ENCODE measurements at regions not wholly inside any gene's neighbourhood (a gene's known extent, or its start where the extent isn't known, plus 50 kb on each side); places are given as distances from the start of the nearest gene placed in this dataset.

- no peak overlapping the region for H3K4ac ChIP-seq (ENCODE audit: low read depth, low read length)
- H3K4me1 ChIP-seq (ENCODE audit: insufficient read depth, low read length): no peaks in the 10 kb centered on the region; the same call in 1 of the 2 replicates
- no CpG with 5 or more reads among the region's 1 CpG for WGBS (ENCODE audit: extremely low coverage, insufficient read length, low lambda C conversion rate)
- no peak overlapping the region for H3K4me2 ChIP-seq (ENCODE audit: insufficient read depth, insufficient read length, low read length)
- H4K5ac ChIP-seq (ENCODE audit: insufficient read length, low read depth, low read length): no peak overlapping the region
- no peaks in the 10 kb centered on the region for H3K9me3 ChIP-seq (ENCODE audit: control insufficient read depth, low read depth, low read length)
- H2BK12ac ChIP-seq (ENCODE audit: insufficient read length, low read depth, low read length): no peak overlapping the region
- no peaks in the 10 kb centered on the region for H3K79me2 ChIP-seq (ENCODE audit: insufficient read depth, low read length)
- H3K14ac ChIP-seq (ENCODE audit: insufficient read depth, low read length): no peak overlapping the region
- no peak overlapping the region for H2AK5ac ChIP-seq (ENCODE audit: insufficient read length, low read length)
- H2BK120ac ChIP-seq (ENCODE audit: low read depth, low read length, poor library complexity, severe bottlenecking): no peak overlapping the region
- Mint-ChIP-seq H3K4me1 (peaks cover 0 to 5% of the 10 kb centered on the region in 2 experiments; a peak in 1 of 4 replicates), H3K27ac (no peak overlapping the region), H3K36me3 (ENCODE audit: insufficient read depth in 1 of 3, low read depth in 3 of 3) (peaks cover 0 to 6% (median 0%) of the 10 kb centered on the region in 3 experiments; a peak in 3 of 7 replicates), H3K9me3 (peaks cover 6% of the 10 kb centered on the region in 2 experiments; a peak in 3 of 5 replicates), H3K27me3 (ENCODE audit: low read depth) (no peaks in the 10 kb centered on the region), H3K4me3 (no peak overlapping the region)
- no peak for DNase-seq
- no peak overlapping the region for H2AFZ ChIP-seq (ENCODE audit: low read length)
- H3K23ac ChIP-seq (ENCODE audit: insufficient read length, low read depth, low read length): no peak overlapping the region
- no peaks in the 10 kb centered on the region for H3K27me3 ChIP-seq (ENCODE audit: insufficient read depth, low read length)
- no peaks in the 10 kb centered on the region for H3K23me2 ChIP-seq (ENCODE audit: insufficient read length, low read depth, low read length, poor library complexity, severe bottlenecking)
- H3K18ac ChIP-seq (ENCODE audit: insufficient read length, low read depth, low read length): no peak overlapping the region
- H4K8ac ChIP-seq (replicated peaks; ENCODE audit: insufficient read length, low read depth, low read length): no peak overlapping the region
- no peak overlapping the region for H3K9ac ChIP-seq (ENCODE audit: extremely low read depth, insufficient read length, low read length)
- H3K56ac ChIP-seq (ENCODE audit: insufficient read length, low read depth, low read length): no peak overlapping the region
- H2BK5ac ChIP-seq (ENCODE audit: insufficient read length, low read length): no peak overlapping the region
- no peak overlapping the region for H3T11ph ChIP-seq (ENCODE audit: low read length)
- H3K27ac ChIP-seq (ENCODE audit: insufficient read length, low read depth, low read length): no peak overlapping the region
- no peak overlapping the region for H2BK20ac ChIP-seq (ENCODE audit: low read depth, low read length, poor library complexity, severe bottlenecking)
- no peak for TF ChIP-seq CTCF (conservative IDR thresholded peaks at IDR 0.05)
- H2BK15ac ChIP-seq (ENCODE audit: low read depth, low read length): no peak overlapping the region
- H3K79me1 ChIP-seq (ENCODE audit: insufficient read depth, low read depth, low read length, poor library complexity, severe bottlenecking): no peaks in the 10 kb centered on the region
- H4K91ac ChIP-seq (ENCODE audit: insufficient read length, low read depth, low read length): no peak overlapping the region
- H4K20me1 ChIP-seq (ENCODE audit: control insufficient read depth, insufficient read depth, insufficient read length): no peaks in the 10 kb centered on the region
Measured at GRCh38 chr18:28805491-28805890, 628.6 kb upstream of the CDH2 start.
